ENCODE measurements at regions not wholly inside any gene's neighbourhood (a gene's known extent, or its start where the extent isn't known, plus 50 kb on each side); places are given as distances from the start of the nearest gene placed in this dataset.

GRCh38 chr15:39465843-39466749, 114.8 kb upstream of the THBS1 start:
- in situ Hi-C loops (cut with HindIII; ENCODE audit: extremely low pct_ligation_motif_present, low pct_unique_long_range_greater_than_20kb): no loop called here
- CTCF ChIA-PET (ENCODE audit: low intra/inter-chr PET ratio, low total read pairs): interaction anchor here (0.6 kb wide), 1 partner anchor 116 kb away, joined by 3 read pairs; no protein-coding TSS in a partner anchor
- intact Hi-C loops (cut with micrococcal nuclease; ENCODE audit: unreplicated experiment): no loop called here
- Histone ChIP-seq H3K36me3 (replicated peaks in 1 of 2; ENCODE audit: control insufficient read depth in 1 of 2, insufficient read depth in 2 of 2, low read length in 2 of 2) (no peaks in the 10 kb centered on the region), H3K4me1 (ENCODE audit: insufficient read depth, low read length) (no peaks in the 10 kb centered on the region), H3K9ac (ENCODE audit: insufficient read depth, low read depth, low read length) (no peak overlapping the region), H3K27ac (ENCODE audit: extremely low read length, insufficient read depth, low read length) (no peak overlapping the region), H2AFZ (ENCODE audit: low read length) (no peak overlapping the region), H3K27me3 (ENCODE audit: control insufficient read depth in 1 of 2, insufficient read depth in 2 of 2, low read length in 2 of 2) (no peaks in the 10 kb centered on the region; a peak in 2 of 5 replicates), H4K20me1 (ENCODE audit: insufficient read depth, low read length) (no peaks in the 10 kb centered on the region), H3K4me2 (ENCODE audit: low read depth, low read length) (no peak overlapping the region), H3K9me3 (ENCODE audit: low read length) (no peaks in the 10 kb centered on the region), H3K79me2 (ENCODE audit: insufficient read depth, low read length) (no peaks in the 10 kb centered on the region), H3K4me3 (replicated peaks in 1 of 3; ENCODE audit: insufficient read depth in 1 of 3, low read depth in 2 of 3, low read length in 3 of 3) (no peak overlapping the region)
- TF ChIP-seq SOX6 (IDR thresholded peaks at IDR 0.05) (no peak), SOX6 (CRISPR knock-in tag; IDR thresholded peaks at IDR 0.05) (no peak), IKZF1 (IDR thresholded peaks at IDR 0.05) (no peak), WIZ (CRISPR knock-in tag; IDR thresholded peaks at IDR 0.05) (no peak), SMAD9 (CRISPR knock-in tag; IDR thresholded peaks at IDR 0.05) (no peak), ZSCAN20 (CRISPR knock-in tag; IDR thresholded peaks at IDR 0.05; ENCODE audit: borderline replicate concordance) (no peak), GABPA (IDR thresholded peaks at IDR 0.05; ENCODE audit: low read depth, low read length) (no peak), GABPA (CRISPR knock-in tag; IDR thresholded peaks at IDR 0.05; ENCODE audit: low read depth) (no peak)
- POLR2A ChIA-PET: interaction anchor here (1.1 kb wide), 1 partner anchor 115 kb away, joined by 3 read pairs; the partner anchor contains the start of gene THBS1
- FAIRE-seq (no peak), ATAC-seq (no peak), DNase-seq (ENCODE audit: low spot score) (no peak)
- BruUV-seq (replicated peaks): no TSS peak
- 38% methylated on average over 6 of the region's 8 CpGs for WGBS (ENCODE audit: low lambda C conversion rate)

- no peaks in the 10 kb centered on the region for H3K4me1 ChIP-seq (ENCODE audit: insufficient read depth, low read length)
- in situ Hi-C loops (cut with HindIII; ENCODE audit: extremely low pct_ligation_motif_present, low pct_unique_long_range_greater_than_20kb) (no loop called here), intact Hi-C loops (cut with micrococcal nuclease; ENCODE audit: unreplicated experiment) (no loop called here)
- no TSS peak for BruUV-seq (replicated peaks)
- H3K4me3 ChIP-seq (replicated peaks in 1 of 3; ENCODE audit: insufficient read depth in 1 of 3, low read depth in 2 of 3, low read length in 3 of 3): no peak overlapping the region
- no peaks in the 10 kb centered on the region for H3K36me3 ChIP-seq (replicated peaks in 1 of 2; ENCODE audit: control insufficient read depth in 1 of 2, insufficient read depth in 2 of 2, low read length in 2 of 2)
- DNase-seq (ENCODE audit: low spot score) (no peak), FAIRE-seq (no peak), ATAC-seq (no peak)
- no peak overlapping the region for H3K4me2 ChIP-seq (ENCODE audit: low read depth, low read length)
- CTCF ChIA-PET (ENCODE audit: low intra/inter-chr PET ratio, low total read pairs): no interaction called here
- no peak overlapping the region for H3K27ac ChIP-seq (ENCODE audit: extremely low read length, insufficient read depth, low read length)
- POLR2A ChIA-PET: no interaction called here
- no peaks in the 10 kb centered on the region; a peak in 2 of 5 replicates for H3K27me3 ChIP-seq (ENCODE audit: control insufficient read depth in 1 of 2, insufficient read depth in 2 of 2, low read length in 2 of 2)
- WGBS (ENCODE audit: low lambda C conversion rate): 24% methylated on average over 5 of the region's 5 CpGs
- no peak overlapping the region for H3K9ac ChIP-seq (ENCODE audit: insufficient read depth, low read depth, low read length)
- H3K9me3 ChIP-seq (ENCODE audit: low read length): no peaks in the 10 kb centered on the region
- TF ChIP-seq ZNF121 (CRISPR knock-in tag; IDR thresholded peaks at IDR 0.05): no peak
- no peak for TF ChIP-seq PHF21A (CRISPR knock-in tag; IDR thresholded peaks at IDR 0.05)
- no peak for TF ChIP-seq NFE2 (CRISPR knock-in tag; IDR thresholded peaks at IDR 0.05)
- TF ChIP-seq NONO (IDR thresholded peaks at IDR 0.05): no peak
- TF ChIP-seq NONO (CRISPR knock-in tag; conservative IDR thresholded peaks at IDR 0.05): no peak
- TF ChIP-seq NR0B2 (CRISPR knock-in tag; IDR thresholded peaks at IDR 0.05): no peak
- no peak for TF ChIP-seq ZHX1 (CRISPR knock-in tag; IDR thresholded peaks at IDR 0.05; ENCODE audit: low read depth)
- H3K79me2 ChIP-seq (ENCODE audit: insufficient read depth, low read length): no peaks in the 10 kb centered on the region
- H4K20me1 ChIP-seq (ENCODE audit: insufficient read depth, low read length): no peaks in the 10 kb centered on the region
- no peak overlapping the region for H2AFZ ChIP-seq (ENCODE audit: low read length)
Observed at GRCh38 chr15:39466750-39467105, 114.2 kb upstream of the THBS1 start.
